Left colon (tissue), 2 donors: ENCODE measurements at regions not wholly inside any gene's neighbourhood (a gene's known extent, or its start where the extent isn't known, plus 50 kb on each side); places are given as distances from the start of the nearest gene placed in this dataset.
"Not testable (repeated sequence)": the region's sequence is repeated elsewhere in the genome, so short reads cannot be mapped to it uniquely, and the experiment has no call there.

ENCODE experiments used
- ATAC-seq: fragments of 200-7000 bp; cut with Tn5 transposase; one replicate; pipeline ENCODE4 v1.9.1; 2020; ENCODE audit warnings: mild to moderate bottlenecking, moderate library complexity
- DNase-seq, 2 donors: peaks; one replicate each; pipeline ENCODE4 v3.0.0-alpha.2; 2020
- intact Hi-C, 2 donors: fragments of 100-400 bp; cut with DNase I in 1 of 2; cut with micrococcal nuclease in 1 of 2; formaldehyde crosslinking; loops; one replicate each; pipeline versions ENCODE4 v1.11.2 to v1.14.0; 2022; cut with DNase I, micrococcal nuclease
- donor health status: DM: no; HTN: no; CAD: no.
- donor health status: DM: yes; HTN: yes; CAD: no.

- DNase-seq: no peak
- intact Hi-C loops: no loop called here
- ATAC-seq: no peak
Observed at GRCh38 chrY:12427361-12427760, 273.7 kb upstream of the USP9Y start.

DNA sequence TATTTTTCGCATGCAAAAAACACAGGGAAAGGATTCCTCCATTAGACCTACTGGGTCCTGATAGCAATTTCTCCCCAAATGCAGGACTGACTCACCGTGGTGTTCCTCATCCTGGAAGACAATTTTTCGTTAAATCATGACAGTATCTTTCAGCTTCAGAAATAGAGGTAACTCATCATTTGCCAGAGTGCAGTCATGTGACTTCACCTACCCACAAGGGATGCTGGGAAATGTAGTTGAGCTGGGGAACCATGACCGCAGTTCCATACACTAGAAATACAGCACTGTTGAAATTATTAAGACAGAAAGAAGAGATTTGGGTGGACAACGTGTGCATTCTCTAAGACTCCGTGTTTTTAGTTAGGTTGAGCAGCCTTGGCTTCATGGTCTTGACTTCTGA, 269.5 kb upstream of the USP9Y start:
- intact Hi-C loops: no loop called here
- ATAC-seq (no peak), DNase-seq (no peak)

- ATAC-seq, intact Hi-C loops, DNase-seq: not testable (repeated sequence)
Observed at GRCh38 chrY:12438823-12439222, 262.2 kb upstream of the USP9Y start.

DNA sequence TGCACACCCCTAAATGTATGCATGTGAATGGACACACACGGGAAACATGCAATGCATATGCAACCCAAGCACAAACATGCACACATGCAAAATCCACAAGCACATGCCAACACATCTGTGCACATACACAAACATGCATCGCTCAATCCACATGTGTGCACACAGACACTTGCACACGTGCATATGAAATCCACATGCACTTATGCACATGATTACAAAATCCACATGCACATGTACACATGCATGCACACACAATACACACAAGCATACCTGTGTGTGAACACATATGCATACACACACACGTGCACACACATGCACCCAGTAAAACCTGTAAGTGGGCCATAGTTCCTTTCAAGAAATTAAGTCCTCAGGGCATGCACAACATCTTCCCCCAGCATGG, 256.8 kb upstream of the USP9Y start:
- no peak for ATAC-seq
- intact Hi-C loops: no loop called here
- no peak for DNase-seq

- ATAC-seq, DNase-seq, intact Hi-C loops: not testable (repeated sequence)
Observed at GRCh38 chrY:12446486-12447265, 254.4 kb upstream of the USP9Y start.

DNA sequence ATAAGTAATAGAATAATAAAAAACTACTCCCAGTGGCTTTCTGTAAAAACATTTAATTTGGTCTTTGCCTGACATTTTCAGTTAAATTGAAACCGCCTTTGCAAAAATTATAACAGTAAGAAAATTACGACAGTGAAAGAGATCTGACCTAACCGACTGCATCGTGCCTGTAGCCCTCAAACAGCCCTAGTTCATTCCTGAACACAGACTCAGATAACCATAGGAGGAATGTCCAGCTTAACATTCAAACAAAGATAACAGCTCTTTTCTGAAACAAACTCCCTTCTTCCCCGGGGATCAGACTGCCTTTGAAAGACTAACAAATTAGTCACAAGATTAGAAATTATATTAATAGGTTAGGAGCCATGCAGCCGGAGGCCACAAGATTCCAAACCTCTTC, 252.5 kb upstream of the USP9Y start:
- ATAC-seq, intact Hi-C loops, DNase-seq: not testable (repeated sequence)

GRCh38 chrY:12453318-12453717, 247.7 kb upstream of the USP9Y start:
- not testable (repeated sequence) for ATAC-seq, DNase-seq

DNA sequence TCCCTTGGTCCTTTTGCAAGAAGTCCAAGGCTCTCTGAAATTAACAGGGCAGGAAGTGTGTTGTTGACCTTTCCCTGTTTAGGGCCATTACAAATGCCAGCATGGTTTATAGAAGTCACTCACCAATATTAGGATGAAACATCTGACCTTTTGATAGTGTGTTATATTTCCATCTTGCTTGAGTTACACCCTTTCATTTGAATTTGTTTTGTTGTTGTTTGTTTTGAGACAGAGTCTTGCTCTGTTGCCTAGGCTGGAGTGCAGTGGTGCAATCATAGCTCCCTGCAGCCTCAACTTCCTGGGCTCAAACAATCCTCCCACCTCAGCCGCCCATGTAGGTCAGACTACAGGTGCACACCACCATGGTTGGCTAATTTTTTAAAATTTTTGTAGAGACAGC, 241.1 kb upstream of the USP9Y start:
- intact Hi-C loops: no loop called here
- no peak for DNase-seq
- ATAC-seq: no peak

More at GRCh38 chrY:12453318-12453717, 247.7 kb upstream of the USP9Y start:
- intact Hi-C loops: not testable (repeated sequence)

DNA sequence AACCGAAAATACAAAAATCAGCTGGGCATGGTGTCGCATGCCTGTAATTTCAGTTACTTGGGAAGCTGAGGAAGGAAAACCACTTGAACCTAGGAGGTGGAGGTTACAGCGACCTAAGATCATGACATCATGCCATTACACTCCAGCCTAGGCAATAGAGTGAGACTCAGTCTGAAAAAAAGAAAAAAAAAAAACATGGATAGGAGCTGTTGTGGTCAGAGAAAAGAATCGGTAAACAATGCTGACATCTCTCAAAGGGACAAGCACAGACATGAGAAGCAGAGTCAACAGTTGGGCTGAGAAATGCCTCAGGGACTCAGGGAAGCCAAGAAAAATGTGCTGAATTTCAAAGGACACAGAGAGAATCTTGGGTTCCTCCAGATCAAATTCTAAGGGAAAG, 236.9 kb upstream of the USP9Y start:
- ATAC-seq (no peak), DNase-seq (no peak)
- intact Hi-C loops: no loop called here

DNA sequence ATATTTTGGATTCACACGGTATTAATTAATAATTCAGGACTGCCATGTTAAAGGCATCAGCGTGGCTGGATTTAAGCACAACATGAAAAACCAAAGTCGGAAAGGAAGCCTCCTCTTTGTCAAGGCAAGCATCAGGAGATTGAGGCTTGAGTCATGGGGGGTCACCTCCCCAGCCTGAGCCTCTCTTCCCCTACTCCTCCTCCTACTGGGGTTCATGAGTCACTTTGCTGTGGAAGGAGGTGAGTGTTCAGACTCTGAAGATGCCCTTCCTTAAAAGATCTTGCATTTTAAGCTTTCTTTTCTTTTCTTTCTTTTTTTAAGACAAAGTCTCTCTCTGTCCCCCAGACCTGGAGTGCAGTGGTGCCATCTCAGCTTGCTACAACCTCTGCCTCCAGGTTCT, 235.3 kb upstream of the USP9Y start:
- DNase-seq: no peak
- no peak for ATAC-seq
- intact Hi-C loops: no loop called here

GRCh38 chrY:12469081-12469480, 231.9 kb upstream of the USP9Y start:
- intact Hi-C loops: no loop called here
- no peak for DNase-seq
- no peak for ATAC-seq

DNA sequence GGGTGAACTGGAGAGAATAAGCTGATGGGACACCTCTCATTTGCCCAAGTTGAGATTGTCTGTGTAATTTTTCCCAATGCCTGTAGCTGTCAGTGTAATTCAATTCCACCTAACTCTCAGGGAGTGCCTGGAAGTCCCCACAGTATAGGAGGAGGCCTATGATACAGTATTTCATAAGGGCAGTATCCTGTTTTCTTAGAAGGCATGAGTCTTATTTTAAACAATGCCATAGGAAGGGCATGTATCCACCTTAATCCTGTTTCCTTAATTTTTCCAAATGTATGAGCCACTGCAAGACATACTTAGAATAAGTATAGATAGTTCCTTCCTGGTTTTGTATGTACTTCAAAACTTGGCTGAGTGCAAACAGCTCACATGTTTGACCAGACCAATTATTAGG, 226.6 kb upstream of the USP9Y start:
- ATAC-seq: no peak
- DNase-seq: no peak
- intact Hi-C loops: no loop called here

DNA sequence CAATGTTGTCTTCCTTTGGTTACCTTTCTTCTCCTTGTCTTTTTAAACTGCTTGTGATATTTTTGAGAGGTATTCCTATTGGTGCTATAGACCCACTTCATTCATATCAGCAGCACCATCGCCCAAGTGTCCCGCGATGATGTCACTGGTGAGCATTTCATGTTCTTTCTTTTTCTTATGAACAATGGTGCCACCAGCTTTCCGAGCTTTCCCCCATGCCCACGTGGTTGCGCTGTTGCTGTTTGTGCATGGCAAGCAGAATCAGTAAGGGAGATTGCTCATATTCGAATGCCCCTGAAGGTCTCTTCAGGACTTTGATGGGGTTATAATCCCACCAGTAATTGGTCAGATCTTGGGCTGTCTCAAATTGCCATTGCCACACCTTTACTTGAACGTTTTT, 221.6 kb upstream of the USP9Y start:
- no peak for DNase-seq
- no peak for ATAC-seq
- intact Hi-C loops: no loop called here

DNA sequence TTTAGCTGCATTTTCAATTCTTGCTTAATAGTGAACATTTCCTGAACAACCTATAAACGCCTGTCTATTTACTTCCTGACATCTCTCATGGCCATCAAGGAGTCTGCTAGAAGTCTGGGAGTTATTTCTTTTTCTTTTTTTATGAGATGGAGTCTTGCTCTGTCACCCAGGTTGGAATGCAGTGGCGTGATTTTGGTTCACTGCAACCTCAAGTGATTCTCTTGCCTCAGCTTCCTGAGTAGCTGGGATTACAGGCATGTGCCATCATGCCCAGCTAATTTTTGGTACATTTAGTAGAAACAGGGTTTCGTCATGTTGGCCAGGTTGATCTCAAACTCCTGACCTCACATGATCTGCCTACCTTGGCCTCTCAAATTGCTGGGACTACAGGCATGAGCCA, 217.6 kb upstream of the USP9Y start:
- intact Hi-C loops: no loop called here
- ATAC-seq: no peak
- DNase-seq: no peak

DNA sequence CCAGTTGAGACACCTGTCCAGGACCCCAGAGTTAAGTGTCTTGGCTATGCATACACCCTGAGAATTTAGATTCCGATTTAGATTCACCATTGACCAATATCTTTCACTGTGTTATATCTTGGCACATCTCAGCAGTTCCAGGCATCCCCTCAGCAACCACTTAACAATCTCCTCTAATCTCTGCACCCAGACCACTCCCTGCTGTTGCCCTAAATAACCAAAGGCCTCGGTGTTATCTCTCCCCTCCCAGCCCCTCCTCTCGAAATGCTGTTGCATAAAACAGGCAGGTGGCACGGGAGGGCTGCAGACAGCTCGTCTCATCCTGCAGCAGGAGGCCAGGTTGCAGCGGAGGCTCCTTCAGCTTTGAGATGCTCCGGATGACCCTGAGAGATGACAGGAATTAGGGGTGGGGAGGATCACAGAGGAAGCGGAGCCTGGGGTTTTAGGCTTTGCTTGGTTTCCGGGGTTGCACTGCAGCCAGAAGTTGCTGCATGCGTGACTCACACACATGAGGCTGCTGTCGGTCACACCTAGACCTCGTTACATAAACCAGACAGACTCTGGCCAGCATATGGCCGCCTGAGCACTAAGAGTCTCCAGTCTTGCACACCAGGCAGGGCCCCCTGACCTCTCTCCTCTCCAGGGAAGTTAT, 210.3 kb upstream of the USP9Y start:
- DNase-seq: no peak
- intact Hi-C loops: no loop called here
- no peak for ATAC-seq

DNA sequence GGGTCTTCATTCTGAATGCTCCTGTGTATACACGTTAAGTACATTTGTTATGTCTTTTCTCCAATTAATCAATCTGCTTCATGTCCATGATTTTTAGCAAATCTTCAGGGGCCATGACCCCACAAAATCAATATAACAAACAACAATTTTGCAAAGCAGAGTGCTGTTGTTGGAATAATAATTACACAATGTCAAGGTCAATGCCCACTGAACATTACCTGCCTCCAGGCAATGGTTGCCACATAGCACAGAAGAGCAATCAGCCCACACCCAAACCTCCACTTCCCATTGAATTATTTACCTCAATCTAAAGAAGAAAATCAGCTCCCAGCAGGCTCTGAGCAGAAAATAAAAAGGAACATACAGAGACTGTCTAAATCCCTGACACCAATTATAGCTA, 208.8 kb upstream of the USP9Y start:
- ATAC-seq (no peak), DNase-seq (no peak)
- intact Hi-C loops: no loop called here

DNA sequence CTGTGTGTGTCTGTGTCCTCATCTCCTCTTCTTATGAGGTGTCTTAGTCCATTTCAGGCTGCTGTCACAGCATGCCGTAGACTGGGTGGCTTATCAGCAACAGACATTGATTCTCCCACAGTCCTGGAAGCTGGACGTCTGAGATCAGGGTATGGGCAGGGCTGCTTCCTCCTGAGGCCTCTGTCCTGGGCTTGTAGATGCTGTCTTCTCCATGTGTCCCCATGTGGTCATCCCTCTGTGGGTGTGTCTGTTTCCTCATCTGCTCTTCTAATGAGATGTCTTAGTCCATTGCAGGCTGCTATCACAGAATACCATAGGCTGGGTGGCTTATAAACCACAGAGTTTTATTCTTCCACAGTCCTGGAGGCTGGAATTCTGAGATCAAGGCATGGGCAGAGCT, 205.0 kb upstream of the USP9Y start:
- intact Hi-C loops: no loop called here
- DNase-seq (no peak), ATAC-seq (no peak)

DNA sequence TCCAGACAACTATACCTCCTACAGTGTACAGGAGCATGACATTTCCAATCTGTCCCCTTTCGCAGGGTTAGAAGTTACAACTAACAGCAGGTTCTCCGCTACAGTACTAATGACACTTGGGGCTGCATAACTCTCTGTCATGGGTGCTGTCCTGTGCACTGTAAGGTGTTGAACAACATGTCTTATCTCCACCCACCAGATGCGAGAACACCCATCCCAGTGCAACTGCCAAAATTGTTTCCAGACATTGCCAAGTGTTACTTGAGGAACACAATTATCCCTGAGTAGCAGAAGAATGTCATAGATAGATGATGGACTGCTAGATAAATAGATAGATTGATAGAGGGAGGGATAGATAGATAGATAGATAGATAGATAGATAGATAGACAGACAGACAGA, 200.9 kb upstream of the USP9Y start:
- ATAC-seq (no peak), DNase-seq (no peak)
- intact Hi-C loops: no loop called here

GRCh38 chrY:12504028-12504427, 197.0 kb upstream of the USP9Y start:
- ATAC-seq, DNase-seq, intact Hi-C loops: not testable (repeated sequence)

DNA sequence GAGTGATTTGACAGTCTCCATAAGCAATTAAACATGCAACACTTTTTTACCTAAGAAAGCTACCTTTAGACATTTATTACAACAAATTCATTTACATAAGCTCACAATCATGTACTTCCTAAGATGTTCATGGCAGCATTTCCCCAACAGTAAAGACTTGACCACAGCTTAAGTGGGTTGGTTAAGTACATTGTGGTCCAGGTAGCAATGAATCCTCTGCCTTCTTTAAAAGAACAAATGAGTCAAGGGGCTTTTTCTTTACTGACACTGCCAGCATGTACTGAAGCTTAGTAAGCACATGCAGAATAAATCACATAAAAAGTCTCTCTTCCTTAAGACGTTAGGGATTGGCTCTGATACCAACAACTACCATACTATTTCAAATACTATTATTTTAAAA, 183.7 kb upstream of the USP9Y start:
- no peak for ATAC-seq

DNA sequence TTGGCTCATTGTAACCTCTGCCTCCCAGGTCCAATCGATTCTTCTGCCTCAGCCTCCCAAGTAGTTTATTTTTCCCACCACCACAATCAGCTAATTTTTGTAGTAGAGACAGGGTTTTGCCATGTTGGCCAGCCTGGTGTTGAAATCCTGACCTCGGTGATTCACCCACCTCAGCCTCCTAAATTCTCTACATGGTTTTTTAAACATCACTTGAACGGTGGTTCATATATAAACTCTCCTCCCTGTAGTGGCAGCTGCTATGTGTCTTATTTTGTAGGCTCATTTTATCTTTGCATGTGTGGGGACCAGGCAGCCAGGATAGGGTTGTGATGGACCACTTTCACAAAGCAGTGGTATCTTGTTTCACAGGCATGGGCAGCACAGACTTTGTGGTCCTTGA, 175.8 kb upstream of the USP9Y start:
- ATAC-seq (no peak), DNase-seq (no peak)
- intact Hi-C loops: no loop called here

More for the DNA sequence above, 183.7 kb upstream of the USP9Y start:
- intact Hi-C loops: no loop called here
- DNase-seq: no peak
